ENCODE measurements at regions not wholly inside any gene's neighbourhood (a gene's known extent, or its start where the extent isn't known, plus 50 kb on each side); places are given as distances from the start of the nearest gene placed in this dataset.
A peak's percentile ranks its signal among the peaks of the same experiment; 100 is the strongest.

- no peak for DNase-seq
Observed at GRCh38 chr4:56200275-56200674, 187.0 kb downstream of the AASDH start.

DNA sequence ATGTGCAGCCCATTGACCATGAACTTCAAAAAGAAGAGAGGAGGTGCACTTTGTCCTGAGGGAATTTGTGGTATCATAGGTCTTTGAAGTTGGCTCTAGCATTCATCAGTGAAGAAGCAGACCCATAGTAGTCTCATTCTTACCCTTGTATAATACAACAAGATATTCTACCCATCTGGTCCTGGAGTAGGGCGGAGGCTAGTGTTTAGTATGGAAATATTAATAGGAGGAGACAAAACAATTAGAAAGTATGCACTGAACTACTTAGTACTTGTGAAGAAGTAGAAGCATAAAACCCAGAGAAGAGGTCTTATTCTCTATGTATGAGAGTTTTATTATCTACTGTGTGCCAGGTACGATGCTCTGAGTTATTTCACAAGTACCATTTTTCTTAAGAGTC lies 189.0 kb downstream of the AASDH start:
- no peak for DNase-seq

GRCh38 chr4:56197387-56197786 lies 189.9 kb downstream of the AASDH start:
- DNase-seq = no peak

DNA sequence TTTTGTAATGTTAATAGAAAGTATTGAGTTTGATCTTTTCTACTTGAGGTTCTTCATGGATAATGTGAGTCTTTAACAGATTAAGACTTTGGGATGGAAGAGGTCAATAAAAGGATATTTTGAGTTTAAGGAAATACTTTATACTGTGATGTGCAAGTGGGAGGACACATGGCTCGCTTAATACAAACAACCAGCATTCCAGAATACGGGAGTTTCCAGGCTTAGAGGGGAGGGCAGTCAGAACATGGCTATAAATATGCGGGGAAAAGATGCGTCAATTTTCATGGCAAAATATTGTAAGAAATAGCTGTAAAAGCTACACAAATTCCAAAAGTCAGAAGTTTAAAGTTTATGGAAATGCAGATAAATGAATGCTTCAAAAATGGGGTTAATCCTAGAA lies 192.3 kb downstream of the AASDH start:
- DNase-seq = no peak

- no peak for DNase-seq
Observed at GRCh38 chr4:56191534-56191933, 195.8 kb downstream of the AASDH start.

DNA sequence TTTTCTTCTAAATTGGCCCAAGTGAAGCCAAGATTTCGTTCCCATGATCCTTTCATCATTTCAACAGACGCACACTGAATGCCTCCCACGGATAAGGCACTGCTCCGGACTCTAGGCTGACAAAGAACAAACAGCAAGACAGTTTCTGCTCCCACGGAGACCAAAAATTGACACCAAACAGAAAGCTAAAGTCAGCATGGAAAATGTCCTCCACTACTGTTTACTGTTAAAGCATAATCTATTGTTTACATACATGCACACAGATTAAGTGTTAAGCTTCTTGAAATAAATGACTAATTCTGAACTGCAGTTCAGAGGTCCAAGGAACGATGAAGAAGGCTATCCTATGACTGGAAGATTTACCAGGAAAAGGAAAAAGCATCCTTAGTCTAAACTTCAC lies 199.6 kb downstream of the AASDH start:
- DNase-seq = no peak

DNA sequence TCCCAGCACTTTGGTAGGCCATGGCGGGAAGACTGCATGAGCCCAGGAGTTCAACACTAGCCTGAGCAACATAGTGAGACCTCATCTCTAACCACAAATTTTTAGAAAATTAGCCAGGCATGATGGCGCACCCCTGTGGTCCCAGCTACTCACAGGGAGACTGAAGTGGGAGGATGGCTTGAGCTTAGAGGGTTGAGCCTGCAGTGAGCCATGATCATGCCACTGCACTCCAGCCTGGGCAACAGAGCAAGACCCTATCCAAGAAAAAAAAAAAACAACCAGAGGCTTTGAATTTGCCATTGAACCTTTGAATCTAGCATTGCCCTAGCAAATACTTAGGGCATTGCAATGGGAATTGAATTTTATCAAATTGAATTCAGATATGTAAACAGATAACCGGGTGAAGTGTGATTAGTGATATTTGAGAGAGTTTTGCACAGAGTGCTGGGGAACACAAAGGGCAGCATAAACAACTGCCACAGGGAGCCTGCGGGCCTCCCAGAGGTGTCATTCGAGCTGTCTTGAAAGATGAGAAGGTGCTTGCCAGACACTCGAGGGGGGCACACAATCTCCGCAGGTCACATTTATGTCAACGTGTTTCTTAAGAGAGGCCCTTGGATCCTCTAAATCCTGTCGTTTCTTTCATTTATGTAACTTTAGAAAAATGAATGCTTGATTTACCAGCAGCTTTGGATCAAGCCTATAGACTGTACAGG lies 200.3 kb downstream of the AASDH start:
- no peak for DNase-seq

- no peak for DNase-seq
Observed at GRCh38 chr4:56185901-56186300, 201.4 kb downstream of the AASDH start.

DNA sequence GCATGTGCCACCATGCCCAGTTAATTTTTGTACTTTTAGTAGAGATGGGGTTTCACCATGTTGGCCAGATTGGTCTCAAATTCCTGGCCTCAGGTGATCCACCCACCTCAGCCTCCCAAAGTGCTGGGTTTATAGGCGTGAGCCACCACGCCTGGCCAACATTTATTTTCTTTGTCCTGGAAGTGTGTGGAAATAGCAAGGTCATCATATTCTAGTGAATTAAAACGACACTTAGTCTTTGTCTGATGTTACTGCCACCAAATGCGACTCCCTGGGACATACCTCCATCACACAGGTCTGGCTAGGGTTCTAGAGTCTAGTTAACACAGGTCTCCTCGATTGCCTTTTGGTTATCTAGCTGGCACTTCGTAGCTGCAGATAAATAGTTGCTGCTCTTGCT lies 203.1 kb downstream of the AASDH start:
- no peak for DNase-seq

GRCh38 chr4:56183344-56183959 lies 203.8 kb downstream of the AASDH start:
- no peak for DNase-seq

DNA sequence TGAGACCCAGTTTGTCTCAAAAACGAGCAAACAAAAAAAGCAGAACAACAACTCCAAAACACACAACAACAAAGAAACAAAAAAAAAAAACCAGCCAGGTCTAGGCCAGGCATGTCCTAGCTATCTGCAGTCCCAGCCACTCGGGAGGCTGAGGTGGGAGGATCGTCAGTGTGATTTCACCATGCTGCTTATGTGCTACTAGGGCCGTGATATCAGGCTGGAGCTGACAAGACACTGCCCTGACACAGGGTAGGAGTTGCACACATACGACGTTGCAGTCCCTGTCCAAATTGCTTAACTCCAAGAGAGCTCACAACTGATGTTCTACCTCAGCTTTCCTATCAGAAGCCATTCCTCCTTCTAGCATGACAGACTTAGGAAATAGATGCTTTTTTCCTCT lies 204.9 kb downstream of the AASDH start:
- no peak for DNase-seq

DNA sequence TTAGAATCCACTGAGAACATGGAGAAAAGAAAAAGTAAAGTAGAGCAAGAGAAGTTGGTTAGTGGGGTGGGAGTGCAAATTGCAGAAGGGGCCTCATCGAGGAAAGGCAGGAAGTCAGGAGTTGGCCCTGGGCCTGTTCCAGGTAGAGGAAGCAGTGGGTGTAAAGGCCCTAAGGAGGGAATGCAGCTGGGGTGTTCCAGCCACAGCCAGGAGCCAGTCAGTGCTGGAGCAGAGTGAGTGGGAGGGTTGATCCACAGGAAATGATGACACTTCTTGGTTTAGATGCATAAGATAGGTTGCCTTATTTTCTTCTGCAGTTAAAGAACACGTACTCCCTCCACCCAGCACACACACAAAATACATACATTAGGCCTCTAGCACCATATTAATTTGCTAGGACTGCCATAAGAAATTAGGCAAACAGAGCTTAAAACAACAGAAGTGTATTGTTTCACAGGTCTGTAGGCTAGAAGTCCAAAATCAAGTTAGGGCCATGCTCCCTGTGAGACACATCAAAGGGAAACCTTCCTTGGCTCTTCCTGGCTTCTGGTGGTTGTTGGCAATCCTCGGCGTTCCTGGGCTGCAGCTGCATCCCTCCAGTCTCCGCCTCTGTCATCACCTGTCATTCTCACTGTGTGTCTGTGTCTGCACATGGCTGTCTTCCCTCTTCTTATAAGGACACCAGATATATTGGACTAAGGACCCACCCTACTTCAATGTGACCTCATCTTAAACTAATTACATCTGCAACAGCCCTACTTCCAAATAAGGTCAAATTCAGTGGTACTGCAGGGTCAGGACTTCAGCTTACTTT lies 205.9 kb downstream of the AASDH start:
- peak; percentile 49 for DNase-seq

- no peak for DNase-seq
Observed at GRCh38 chr4:56169061-56169460, 218.2 kb downstream of the AASDH start.

- no peak for DNase-seq
Observed at GRCh38 chr4:56164907-56165306, 216.2 kb downstream of the CEP135 start.

DNA sequence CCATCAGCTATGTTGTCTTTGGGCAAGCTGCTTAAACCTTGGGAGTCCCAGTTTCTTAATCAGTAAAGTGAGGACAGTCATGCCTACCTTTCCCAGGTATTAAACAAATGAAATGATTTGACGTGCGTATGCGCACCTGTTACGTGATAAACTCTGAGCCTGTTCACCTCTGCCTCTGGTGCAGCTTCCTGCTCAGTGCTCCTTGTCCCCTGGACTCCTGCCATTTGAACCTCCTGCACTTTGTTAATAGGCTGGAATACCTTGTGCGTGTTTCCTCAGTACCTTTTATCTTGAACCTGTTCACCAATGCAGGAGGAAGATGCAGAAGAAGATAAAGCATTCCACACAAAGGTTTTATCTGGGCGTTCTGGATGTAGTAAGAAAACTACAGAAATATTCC lies 211.9 kb downstream of the CEP135 start:
- DNase-seq = no peak

GRCh38 chr4:56158483-56158882 lies 209.7 kb downstream of the CEP135 start:
- no peak for DNase-seq

- no peak for DNase-seq
Observed at GRCh38 chr4:56156141-56156540, 207.4 kb downstream of the CEP135 start.

- DNase-seq = no peak
Observed at GRCh38 chr4:56155432-56155831, 206.7 kb downstream of the CEP135 start.

GRCh38 chr4:56149591-56149990 lies 200.8 kb downstream of the CEP135 start:
- no peak for DNase-seq

- no peak for DNase-seq
Observed at GRCh38 chr4:56148428-56148827, 199.7 kb downstream of the CEP135 start.

DNA sequence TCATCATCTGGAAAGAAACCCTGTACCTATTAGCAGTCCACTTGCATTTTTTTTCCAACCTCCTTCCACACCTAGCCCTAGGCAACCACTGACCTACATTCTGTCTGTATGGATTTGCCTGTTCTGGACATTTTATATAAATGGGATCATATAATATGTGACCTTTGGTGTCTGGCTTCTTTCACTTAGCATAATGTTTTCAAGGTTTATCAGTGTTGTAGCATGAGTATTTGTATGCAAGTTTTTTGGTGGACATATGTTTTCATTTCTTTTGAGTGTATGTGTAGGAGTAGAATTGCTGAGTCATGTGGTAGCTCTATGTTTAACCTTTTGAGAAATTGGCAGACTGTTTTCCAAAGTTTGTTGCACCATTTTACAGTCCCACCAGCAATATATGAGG lies 198.6 kb downstream of the CEP135 start:
- DNase-seq = peak; percentile 32

- no peak for DNase-seq
Observed at GRCh38 chr4:56146956-56147355, 198.2 kb downstream of the CEP135 start.

GRCh38 chr4:56142088-56142487 lies 193.3 kb downstream of the CEP135 start:
- no peak for DNase-seq

DNA sequence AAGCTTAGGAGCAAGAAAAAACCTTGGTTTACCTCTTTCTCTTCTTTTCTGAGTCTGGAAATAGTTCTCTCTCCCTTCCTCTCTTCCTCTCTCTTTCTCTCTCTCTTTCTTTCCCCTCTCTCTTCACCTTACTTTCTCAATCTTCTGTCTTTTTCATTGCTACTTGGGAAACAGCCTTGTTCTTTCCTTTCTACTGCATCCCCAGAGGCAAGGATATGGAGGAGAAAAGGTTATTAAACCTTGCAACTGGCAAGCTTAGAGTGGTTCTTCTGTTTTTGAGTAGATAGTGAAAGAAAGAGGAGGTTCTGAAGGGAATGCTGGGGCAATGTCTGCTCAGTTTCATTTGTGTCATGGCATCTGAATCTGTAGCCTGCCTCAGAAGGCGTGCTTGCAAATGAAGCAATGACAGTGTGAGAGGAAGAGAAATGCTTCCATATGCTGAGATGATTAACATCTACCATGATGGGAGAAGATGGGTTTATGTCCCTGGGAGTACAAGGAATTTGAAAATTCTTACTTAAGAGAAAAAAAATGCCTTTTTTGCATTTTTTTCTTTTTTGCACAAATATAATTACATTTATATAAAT lies 190.6 kb downstream of the CEP135 start:
- no peak for DNase-seq
